ENCODE measurements at regions not wholly inside any gene's neighbourhood (a gene's known extent, or its start where the extent isn't known, plus 50 kb on each side); places are given as distances from the start of the nearest gene placed in this dataset.
A peak's percentile ranks its signal among the peaks of the same experiment; 100 is the strongest.

- TF ChIP-seq TEAD1 (CRISPR knock-in tag; IDR thresholded peaks at IDR 0.05) = no peak
- no peak for TF ChIP-seq PRRX2 (CRISPR knock-in tag; IDR thresholded peaks at IDR 0.05)
- no peak for TF ChIP-seq JAZF1 (CRISPR knock-in tag; IDR thresholded peaks at IDR 0.05)
- no peak for TF ChIP-seq E2F1 (CRISPR knock-in tag; IDR thresholded peaks at IDR 0.05)
- no peak for TF ChIP-seq GRHL2 (CRISPR knock-in tag; IDR thresholded peaks at IDR 0.05; ENCODE audit: insufficient replicate concordance, severe bottlenecking)
- no peak for TF ChIP-seq AR (CRISPR knock-in tag; IDR thresholded peaks at IDR 0.05)
- no peak for TF ChIP-seq ZNF423 (CRISPR knock-in tag; IDR thresholded peaks at IDR 0.05)
- TF ChIP-seq MLX (CRISPR knock-in tag; IDR thresholded peaks at IDR 0.05) = no peak
- TF ChIP-seq PRDM15 (CRISPR knock-in tag; IDR thresholded peaks at IDR 0.05) = no peak
- TF ChIP-seq ELF4 (CRISPR knock-in tag; IDR thresholded peaks at IDR 0.05; ENCODE audit: low read depth) = no peak
Measured at GRCh38 chr3:94304954-94305353, 242.1 kb downstream of the NSUN3 start (continued).

GRCh38 chr3:94305835-94306611, 243.2 kb downstream of the NSUN3 start:
- CTCF ChIA-PET = interaction anchor here (1.1 kb wide), 1 partner anchor 56 kb away, joined by 5 read pairs; no protein-coding TSS in a partner anchor
- H3K4me3 Mint-ChIP-seq = no peak overlapping the region
- no peaks in the 10 kb centered on the region for H3K9me3 Mint-ChIP-seq
- peak overlapping the region; percentile 68; the same call in 1 of the 2 replicates for H3K27ac Mint-ChIP-seq
- peak; percentile 24; the same call in 1 of the 2 replicates for ATAC-seq
- H3K4me1 Mint-ChIP-seq = peaks cover 23% of the 10 kb centered on the region
- peak; percentile 8 for DNase-seq (ENCODE audit: low spot score)
- H3K27me3 Mint-ChIP-seq (ENCODE audit: low read depth) = no peaks in the 10 kb centered on the region; the same call in 1 of the 2 replicates
- TF ChIP-seq NFYB (CRISPR knock-in tag; conservative IDR thresholded peaks at IDR 0.05; ENCODE audit: low read depth) (no peak), ZNF416 (CRISPR knock-in tag; IDR thresholded peaks at IDR 0.05) (no peak), MLX (CRISPR knock-in tag; IDR thresholded peaks at IDR 0.05) (no peak)
- POLR2A ChIA-PET = no interaction called here
- H3K36me3 Mint-ChIP-seq = no peaks in the 10 kb centered on the region

- TF ChIP-seq CBFB (CRISPR knock-in tag; IDR thresholded peaks at IDR 0.05; ENCODE audit: low read depth) (no peak), ELF4 (CRISPR knock-in tag; IDR thresholded peaks at IDR 0.05; ENCODE audit: low read depth) (no peak), PRRX2 (CRISPR knock-in tag; IDR thresholded peaks at IDR 0.05) (no peak), SMAD4 (CRISPR knock-in tag; IDR thresholded peaks at IDR 0.05) (no peak), ZNF532 (CRISPR knock-in tag; IDR thresholded peaks at IDR 0.05; ENCODE audit: borderline replicate concordance) (no peak)
- POLR2A ChIA-PET = no interaction called here
- DNase-seq (ENCODE audit: low spot score) = no peak
- CTCF ChIA-PET = no interaction called here
- Mint-ChIP-seq H3K4me1 (peaks cover 23% of the 10 kb centered on the region), H3K36me3 (no peaks in the 10 kb centered on the region), H3K4me3 (no peak overlapping the region), H3K27me3 (ENCODE audit: low read depth) (peaks cover 2% of the 10 kb centered on the region), H3K27ac (no peak overlapping the region), H3K9me3 (no peaks in the 10 kb centered on the region)
- ATAC-seq = no peak
Measured at GRCh38 chr3:94307588-94307987, 244.7 kb downstream of the NSUN3 start.

Data from WTC11 (cell line).